ENCODE measurements at regions not wholly inside any gene's neighbourhood (a gene's known extent, or its start where the extent isn't known, plus 50 kb on each side); places are given as distances from the start of the nearest gene placed in this dataset.

- no peaks in the 10 kb centered on the region for H3K36me3 ChIP-seq (replicated peaks in 1 of 2; ENCODE audit: control insufficient read depth in 1 of 2, insufficient read depth in 2 of 2, low read length in 2 of 2)
- DNase-seq = no peak
- H3K9ac ChIP-seq (ENCODE audit: insufficient read depth, low read length, poor library complexity, severe bottlenecking) = no peak overlapping the region
- intact Hi-C loops (cut with micrococcal nuclease) = no loop called here
- peaks cover 0 to 4% of the 10 kb centered on the region in 2 donors for H3K27me3 ChIP-seq (ENCODE audit: control insufficient read depth in 2 of 2, insufficient read depth in 2 of 2, low read length in 2 of 2)
- H2AFZ ChIP-seq (ENCODE audit: insufficient read depth, low read depth, low read length, poor library complexity, severe bottlenecking) = no peak overlapping the region
- Mint-ChIP-seq H3K27me3 (ENCODE audit: low read depth in 3 of 3) (peaks cover 11 to 13% (median 12%) of the 10 kb centered on the region in 3 donors), H3K4me3 (no peak overlapping the region), H3K27ac (no peak overlapping the region), H3K36me3 (no peaks in the 10 kb centered on the region), H3K9me3 (peaks cover 0 to 1% (median 0%) of the 10 kb centered on the region in 7 donors), H3K4me1 (peaks cover 7% of the 10 kb centered on the region)
- TF ChIP-seq CTCF (IDR thresholded peaks at IDR 0.05) = no peak
- H4K20me1 ChIP-seq (ENCODE audit: insufficient read depth, low read length) = no peaks in the 10 kb centered on the region
- WGBS (ENCODE audit: insufficient coverage) = 82% methylated on average over 1 of the region's 3 CpGs
- peaks cover 7% of the 10 kb centered on the region in 2 donors for H3K4me1 ChIP-seq (ENCODE audit: control insufficient read depth in 1 of 2, insufficient read depth in 2 of 2, low read length in 2 of 2)
- H3K4me3 ChIP-seq (replicated peaks in 1 of 3; ENCODE audit: low read depth in 2 of 3, low read length in 3 of 3) = no peak overlapping the region
- H3K79me2 ChIP-seq (ENCODE audit: insufficient read depth, low read length) = no peaks in the 10 kb centered on the region
- no peak overlapping the region for H3K27ac ChIP-seq (ENCODE audit: low read depth in 1 of 2, low read length in 2 of 2)
- H3K4me2 ChIP-seq (replicated peaks; ENCODE audit: extremely low read depth, low read length, poor library complexity, severe bottlenecking) = no peak overlapping the region
- no peaks in the 10 kb centered on the region for H3K9me3 ChIP-seq (replicated peaks in 1 of 2; ENCODE audit: control insufficient read depth in 1 of 2, insufficient read depth in 1 of 2, low read length in 2 of 2)
Measured at GRCh38 chr4:24659241-24659961, 75.0 kb upstream of the DHX15 start.

- no peaks in the 10 kb centered on the region for H3K36me3 ChIP-seq (replicated peaks in 1 of 2; ENCODE audit: control insufficient read depth in 1 of 2, insufficient read depth in 2 of 2, low read length in 2 of 2)
- Mint-ChIP-seq H3K4me1 (peaks cover 7% of the 10 kb centered on the region), H3K27me3 (ENCODE audit: low read depth in 3 of 3) (peaks cover 8 to 16% (median 12%) of the 10 kb centered on the region in 3 donors), H3K9me3 (peaks cover 0 to 1% (median 0%) of the 10 kb centered on the region in 7 donors), H3K36me3 (no peaks in the 10 kb centered on the region), H3K4me3 (no peak overlapping the region), H3K27ac (no peak overlapping the region)
- TF ChIP-seq CTCF (IDR thresholded peaks at IDR 0.05) = no peak
- intact Hi-C loops (cut with micrococcal nuclease) = no loop called here
- H3K4me1 ChIP-seq (ENCODE audit: control insufficient read depth in 1 of 2, insufficient read depth in 2 of 2, low read length in 2 of 2) = peaks cover 7% of the 10 kb centered on the region in 2 donors
- no peak for DNase-seq
- H3K27me3 ChIP-seq (ENCODE audit: control insufficient read depth in 2 of 2, insufficient read depth in 2 of 2, low read length in 2 of 2) = peaks cover 0 to 4% of the 10 kb centered on the region in 2 donors
- no peak overlapping the region for H3K9ac ChIP-seq (ENCODE audit: insufficient read depth, low read length, poor library complexity, severe bottlenecking)
- H3K79me2 ChIP-seq (ENCODE audit: insufficient read depth, low read length) = no peaks in the 10 kb centered on the region
- no peaks in the 10 kb centered on the region for H3K9me3 ChIP-seq (replicated peaks in 1 of 2; ENCODE audit: control insufficient read depth in 1 of 2, insufficient read depth in 1 of 2, low read length in 2 of 2)
- H2AFZ ChIP-seq (ENCODE audit: insufficient read depth, low read depth, low read length, poor library complexity, severe bottlenecking) = no peak overlapping the region
- no peak overlapping the region for H3K27ac ChIP-seq (ENCODE audit: low read depth in 1 of 2, low read length in 2 of 2)
- H4K20me1 ChIP-seq (ENCODE audit: insufficient read depth, low read length) = no peaks in the 10 kb centered on the region
- no peak overlapping the region for H3K4me2 ChIP-seq (replicated peaks; ENCODE audit: extremely low read depth, low read length, poor library complexity, severe bottlenecking)
- H3K4me3 ChIP-seq (replicated peaks in 1 of 3; ENCODE audit: low read depth in 2 of 3, low read length in 3 of 3) = no peak overlapping the region
- WGBS (ENCODE audit: insufficient coverage) = 100% methylated on average over 2 of the region's 6 CpGs
Measured at GRCh38 chr4:24662056-24662455, 77.7 kb upstream of the DHX15 start.
